ENCODE measurements at regions not wholly inside any gene's neighbourhood (a gene's known extent, or its start where the extent isn't known, plus 50 kb on each side); places are given as distances from the start of the nearest gene placed in this dataset.
"Not testable (repeated sequence)": the region's sequence is repeated elsewhere in the genome, so short reads cannot be mapped to it uniquely, and the experiment has no call there.

DNA sequence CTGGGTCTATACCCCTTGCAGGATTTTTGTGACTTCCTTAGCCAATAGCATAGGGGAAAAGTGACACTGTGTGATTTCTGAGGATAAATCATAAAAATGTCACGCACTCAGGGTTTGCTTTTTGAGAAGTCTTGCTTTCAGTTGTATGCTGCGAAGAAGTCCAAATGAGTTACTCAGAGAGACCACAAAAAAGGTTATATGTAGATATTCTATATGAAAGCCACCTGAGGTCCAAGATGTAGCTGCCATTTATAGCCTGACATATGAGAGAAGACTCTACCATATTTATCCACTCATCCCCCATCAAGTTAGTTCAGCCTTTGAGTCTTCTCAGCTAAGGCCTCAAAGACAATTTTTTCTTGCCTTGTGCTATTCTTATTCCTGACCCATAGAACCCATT, 488.3 kb upstream of the MAP2 start:
- DNase-seq (ENCODE audit: low read depth), result no peak

DNA sequence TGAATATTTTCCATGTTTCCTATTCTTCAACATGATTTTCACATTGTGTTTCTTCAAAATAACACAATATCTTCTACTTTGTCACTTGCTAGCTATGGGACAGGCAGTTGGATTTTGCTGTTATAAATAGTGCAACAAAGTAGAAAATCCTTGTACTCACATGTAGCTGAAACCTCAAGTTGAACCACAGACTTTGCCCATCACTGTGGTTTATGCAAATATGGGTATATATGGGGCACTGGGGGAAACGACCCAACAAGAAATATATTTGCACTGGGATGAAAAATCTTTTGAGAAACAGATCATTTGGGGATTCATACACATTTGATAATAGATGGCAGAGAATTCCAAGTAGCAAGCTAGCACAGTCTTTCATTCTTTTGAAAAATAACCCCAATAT, 486.3 kb upstream of the MAP2 start:
- no peak for DNase-seq (ENCODE audit: low read depth)

DNA sequence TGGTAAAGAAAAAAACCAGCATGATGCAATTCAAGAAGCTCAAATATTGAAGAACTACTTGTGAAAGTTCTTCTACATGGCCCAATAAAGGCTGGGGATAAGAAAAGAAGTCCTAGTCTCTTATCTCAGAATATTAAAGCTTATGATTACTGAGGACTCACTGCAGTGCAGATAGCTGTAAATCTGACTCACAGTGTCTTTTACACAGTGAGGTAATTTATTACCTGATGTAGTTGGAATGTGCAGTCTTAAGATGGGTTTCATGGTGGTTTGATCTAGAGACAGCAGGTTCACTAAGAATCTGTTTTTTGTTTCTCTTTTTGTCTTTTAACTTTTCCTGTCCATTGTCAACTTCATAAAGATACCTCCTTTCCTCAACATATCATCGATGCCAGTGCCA, 484.0 kb upstream of the MAP2 start:
- DNase-seq (ENCODE audit: low read depth), result no peak

DNA sequence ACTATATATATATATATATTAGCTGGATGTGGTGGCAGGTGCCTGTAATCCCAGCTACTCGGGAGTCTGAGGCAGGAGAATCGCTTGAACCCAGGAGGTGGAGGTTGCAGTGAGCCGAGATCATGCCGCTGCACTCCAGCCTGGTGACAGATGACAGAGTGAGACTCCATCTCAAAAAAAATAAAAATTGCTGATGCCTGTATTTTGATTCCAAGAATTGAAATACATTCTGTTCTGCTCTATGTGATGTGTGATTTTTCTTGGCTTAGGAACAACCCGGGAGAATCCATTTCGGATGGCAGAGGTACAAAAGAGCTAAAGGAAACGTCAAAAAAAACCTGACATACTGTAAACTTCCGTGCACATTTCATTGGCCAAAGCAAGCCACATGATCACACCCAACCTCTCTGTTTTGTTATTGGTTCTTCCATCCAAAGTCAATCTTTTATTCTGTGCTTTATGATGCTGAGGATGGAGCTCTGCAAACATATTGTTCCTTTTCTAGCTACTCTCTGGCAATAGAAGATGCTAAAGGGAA, 478.1 kb upstream of the MAP2 start:
- DNase-seq (ENCODE audit: low read depth), result no peak

DNA sequence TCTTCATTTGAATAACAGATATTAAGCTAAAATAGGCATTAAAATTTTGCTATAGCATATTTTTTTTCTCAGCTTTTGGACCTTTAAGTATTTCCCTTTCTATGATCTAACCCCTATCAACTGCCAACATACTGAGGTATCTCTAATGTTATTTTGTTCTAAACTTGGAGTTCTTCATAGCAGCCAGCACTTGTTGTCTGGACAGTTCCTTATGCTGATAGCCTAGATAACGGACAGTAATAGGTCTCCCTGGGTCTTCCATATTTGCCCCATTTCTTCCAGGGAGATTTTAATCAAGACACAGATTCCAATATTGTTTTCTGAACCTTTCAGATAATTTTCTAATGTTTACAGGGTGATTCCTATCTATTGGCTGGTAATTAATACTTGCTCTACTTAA, 475.8 kb upstream of the MAP2 start:
- DNase-seq (ENCODE audit: low read depth), result no peak

DNA sequence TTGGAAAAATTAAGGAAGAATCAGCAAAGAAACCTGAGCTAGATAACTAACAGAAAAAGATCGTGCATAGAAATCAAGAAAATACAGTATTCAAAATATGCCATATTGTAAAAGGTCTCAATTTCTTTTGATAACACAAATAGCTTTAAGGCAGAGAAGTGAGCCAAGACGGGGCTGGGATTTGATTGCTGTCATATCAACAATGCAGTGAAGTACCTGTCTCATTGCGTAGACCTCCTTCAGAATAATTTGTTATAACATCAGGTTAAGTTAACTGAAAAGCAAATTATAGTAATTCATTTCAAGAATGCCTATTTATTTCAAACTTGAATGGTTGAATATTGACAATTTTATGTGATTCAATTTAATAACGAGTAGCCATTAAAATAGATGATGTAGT, 453.8 kb upstream of the MAP2 start:
- DNase-seq (ENCODE audit: low read depth), result no peak

DNA sequence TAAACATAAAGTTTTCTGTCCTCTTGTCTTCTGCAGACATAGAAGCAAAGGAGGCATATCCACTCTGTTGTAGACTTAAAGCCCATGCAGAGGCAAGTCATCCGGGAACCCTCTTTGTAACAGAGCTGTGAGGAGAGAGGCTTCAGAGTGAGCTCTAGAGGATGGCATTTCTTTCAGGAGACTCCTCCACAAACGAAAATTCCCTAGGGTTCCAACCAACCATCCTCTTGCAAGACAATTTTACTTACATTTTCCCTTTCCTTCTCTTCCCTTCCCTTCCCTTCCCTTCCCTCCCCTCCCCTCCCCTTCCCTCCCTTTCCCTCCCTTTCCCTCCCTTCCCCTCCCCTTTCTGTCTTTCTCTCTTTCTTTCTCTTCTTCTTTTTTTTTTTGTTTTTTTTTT, 446.3 kb upstream of the MAP2 start:
- no peak for DNase-seq (ENCODE audit: low read depth)

DNA sequence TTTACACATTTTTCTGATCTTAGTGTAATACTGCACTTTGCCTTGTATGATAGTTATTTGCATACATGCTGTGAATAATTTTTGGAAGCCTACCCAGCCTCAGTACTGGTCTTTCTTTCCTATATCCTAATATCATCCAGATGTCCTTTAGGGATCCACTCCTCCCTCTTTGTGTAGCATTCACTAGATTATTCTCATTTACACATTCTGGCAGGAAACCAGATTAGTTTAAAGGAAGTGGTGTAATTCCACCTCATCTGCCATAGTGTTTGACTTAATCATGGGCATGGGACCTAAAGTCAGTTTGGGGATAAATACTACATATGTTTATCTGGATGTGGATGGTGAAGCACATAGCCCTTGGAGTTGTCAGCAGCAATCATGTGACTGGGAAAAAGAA, 444.9 kb upstream of the MAP2 start:
- DNase-seq (ENCODE audit: low read depth), result no peak

DNA sequence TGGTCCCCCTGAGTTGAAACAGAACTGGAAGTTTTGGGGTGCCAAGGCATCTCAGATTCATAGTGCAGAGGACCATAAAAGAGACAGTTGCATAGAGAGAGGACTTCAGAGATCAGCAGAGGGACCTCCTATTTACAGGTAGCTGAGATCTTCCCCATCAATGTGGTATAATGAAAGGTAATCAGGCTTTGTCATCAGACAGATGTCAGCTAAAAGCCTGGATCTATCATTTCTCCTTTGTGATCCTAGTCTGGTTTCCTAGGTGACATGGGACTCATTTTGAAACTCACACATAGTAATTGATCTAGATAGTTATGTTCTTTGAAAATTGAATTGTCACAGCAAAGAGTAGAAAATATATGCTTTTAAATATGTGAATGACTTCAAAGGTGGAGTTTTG, 443.5 kb upstream of the MAP2 start:
- DNase-seq (ENCODE audit: low read depth), result no peak

DNA sequence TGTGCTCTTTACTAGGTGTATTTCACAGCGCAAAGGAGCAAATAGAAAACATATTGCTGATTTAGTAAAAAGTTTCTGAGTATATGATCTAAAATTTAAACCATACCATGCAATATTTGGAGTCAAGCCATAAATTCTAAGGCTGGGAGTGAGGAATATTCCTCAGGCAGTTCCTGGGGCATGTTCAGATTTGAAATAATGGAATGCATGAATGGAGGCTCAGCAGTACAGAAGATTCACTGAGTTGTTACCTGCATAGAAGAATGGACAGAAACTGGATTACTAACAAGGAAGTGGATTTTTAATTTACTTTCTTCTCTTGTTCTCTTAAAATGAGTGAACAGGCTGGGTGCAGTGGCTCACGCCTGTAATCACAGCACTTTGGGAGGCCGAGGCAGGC, 441.0 kb upstream of the MAP2 start:
- no peak for DNase-seq (ENCODE audit: low read depth)

DNA sequence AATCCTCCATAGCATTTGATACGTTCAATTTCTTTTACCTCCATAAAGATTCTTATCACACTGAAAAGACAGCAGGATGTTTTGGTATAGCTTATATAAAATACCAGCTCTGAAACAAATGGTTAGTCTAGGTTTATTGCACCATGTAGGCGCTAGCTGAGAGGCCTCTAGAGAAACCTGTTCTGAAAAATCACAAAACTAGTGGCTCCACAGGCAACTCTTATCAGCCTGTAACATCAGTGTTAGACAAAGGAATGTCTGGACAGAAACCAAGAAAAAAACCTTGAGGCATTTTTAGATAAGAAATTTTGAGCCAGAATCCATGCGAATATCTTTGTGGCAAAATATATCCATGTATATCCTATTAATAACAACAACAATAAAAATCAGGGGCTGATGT, 440.4 kb upstream of the MAP2 start:
- no peak for DNase-seq (ENCODE audit: low read depth)

DNA sequence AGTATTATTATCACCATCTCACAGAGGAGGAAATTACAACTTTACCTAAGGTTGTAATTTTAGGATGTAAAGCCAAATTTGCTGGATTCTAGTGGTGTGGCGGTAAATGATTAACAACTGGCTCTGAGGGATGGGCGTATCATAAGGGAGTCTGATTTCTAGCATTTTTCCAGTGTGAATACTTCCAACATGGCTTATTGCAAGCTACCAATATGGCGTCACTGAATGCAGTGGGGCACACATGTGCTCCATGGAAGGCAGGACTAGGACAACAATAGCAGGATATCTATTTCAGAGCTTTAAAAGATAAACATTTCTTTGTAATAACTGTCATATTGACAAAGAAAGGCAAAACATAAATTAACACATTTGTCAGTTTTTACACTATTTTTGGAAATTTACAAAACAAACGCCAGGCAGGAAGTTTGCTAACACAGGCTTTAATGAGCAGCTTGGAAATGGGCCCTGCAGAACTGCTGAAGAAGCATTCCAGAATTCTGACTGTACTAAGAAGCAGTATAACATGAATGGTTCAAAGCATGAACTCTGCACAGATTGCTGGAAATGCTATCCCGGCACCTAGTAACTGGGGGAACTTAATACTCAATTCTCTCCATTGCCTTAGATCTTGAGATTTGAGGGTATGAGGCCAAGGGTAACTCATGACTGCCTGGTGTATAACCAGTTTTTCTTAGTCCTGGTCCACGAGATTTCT, 439.3 kb upstream of the MAP2 start:
- no peak for DNase-seq (ENCODE audit: low read depth)

DNA sequence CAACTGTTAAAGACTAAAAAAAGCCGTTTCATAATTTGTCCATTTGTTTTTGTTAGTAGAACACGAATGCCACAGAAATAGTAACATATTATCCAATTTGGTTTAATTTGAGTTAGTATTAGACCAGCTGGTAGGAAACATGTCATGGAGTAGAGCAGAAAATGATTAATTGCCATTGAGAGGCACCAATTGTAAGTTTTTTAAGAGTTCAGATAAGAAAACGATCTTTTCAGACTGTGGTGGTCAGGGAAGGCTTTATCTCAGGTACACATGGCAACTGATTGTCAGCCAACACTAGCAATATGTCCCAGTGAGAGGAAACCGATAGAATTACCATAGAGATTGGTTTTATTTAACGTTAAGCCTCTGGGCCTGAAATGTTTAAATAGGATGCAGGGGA, 438.2 kb upstream of the MAP2 start:
- no peak for DNase-seq (ENCODE audit: low read depth)

DNA sequence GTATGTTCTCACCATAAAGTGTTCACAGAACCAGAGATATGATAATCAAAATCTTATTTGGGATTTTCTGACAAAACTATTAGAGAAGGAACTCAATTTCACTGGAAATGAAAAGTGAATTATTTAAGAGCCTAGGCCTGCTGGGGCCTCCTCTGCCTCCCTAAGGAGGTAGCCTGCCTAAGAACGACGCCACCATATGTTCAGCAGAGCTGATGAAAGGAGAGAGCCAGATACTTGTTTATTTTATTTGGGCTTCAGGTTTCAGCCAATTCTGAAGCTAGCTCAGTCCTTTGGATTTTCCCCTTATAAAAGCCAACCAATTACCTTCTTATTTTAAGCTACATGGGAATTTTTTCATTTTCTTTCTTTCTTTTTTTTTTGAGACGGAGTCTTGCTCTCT, 433.1 kb upstream of the MAP2 start:
- no peak for DNase-seq (ENCODE audit: low read depth)

DNA sequence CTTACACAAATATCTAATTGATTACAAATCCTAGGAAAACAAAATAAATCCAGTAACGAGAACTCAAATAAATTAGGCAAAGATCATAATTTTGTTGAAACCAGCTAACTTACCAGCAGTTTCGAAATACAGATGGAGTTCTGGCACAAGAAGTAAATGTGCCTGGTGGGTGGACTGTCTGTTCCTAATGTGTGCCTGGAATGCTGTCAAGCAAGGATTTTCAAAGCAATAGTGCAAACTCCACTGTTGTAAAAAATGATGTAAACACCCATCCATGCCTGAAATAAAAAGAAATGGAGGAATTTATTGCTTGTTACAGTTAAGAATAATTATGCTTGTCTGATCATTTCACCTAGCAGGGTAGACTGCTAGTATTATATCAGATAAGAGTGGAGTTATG, 423.9 kb upstream of the MAP2 start:
- no peak for DNase-seq (ENCODE audit: low read depth)

DNA sequence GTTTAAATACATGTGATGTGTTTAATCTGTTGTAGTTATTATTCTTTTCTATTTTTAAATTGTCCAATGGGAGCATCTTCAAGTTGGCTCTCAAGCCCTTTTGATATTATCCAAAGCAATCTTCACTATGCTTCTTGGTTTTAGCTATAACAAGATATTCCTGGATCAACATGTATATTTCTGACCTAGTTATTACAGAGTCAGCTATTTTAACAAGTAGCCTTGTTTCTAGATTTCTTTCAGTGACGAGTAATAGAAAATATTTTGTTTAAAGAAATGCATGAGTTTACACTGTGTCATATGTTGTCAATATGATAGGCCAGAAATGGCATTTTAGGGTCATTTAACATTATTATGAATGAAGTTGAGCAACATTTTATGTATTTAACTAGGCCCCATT, 421.8 kb upstream of the MAP2 start:
- no peak for DNase-seq (ENCODE audit: low read depth)

DNA sequence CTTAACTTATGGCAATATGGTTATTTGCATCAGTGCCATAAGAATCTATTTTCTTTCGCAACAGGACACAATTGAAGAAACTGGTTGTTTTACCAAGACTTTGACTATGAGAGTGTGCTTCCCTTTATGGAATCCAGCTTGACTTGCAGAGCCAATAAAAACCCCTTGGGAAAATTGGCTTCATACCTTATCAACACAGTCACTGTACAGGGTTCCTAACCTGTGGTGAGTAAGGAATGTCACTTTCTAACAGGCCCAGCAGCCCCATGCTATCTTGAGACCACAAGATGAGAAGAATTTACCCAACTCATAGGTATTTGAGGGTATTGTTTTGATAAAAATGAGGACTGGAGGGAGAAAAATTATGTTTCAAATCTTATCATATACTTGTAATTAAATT, 418.5 kb upstream of the MAP2 start:
- no peak for DNase-seq (ENCODE audit: low read depth)

DNA sequence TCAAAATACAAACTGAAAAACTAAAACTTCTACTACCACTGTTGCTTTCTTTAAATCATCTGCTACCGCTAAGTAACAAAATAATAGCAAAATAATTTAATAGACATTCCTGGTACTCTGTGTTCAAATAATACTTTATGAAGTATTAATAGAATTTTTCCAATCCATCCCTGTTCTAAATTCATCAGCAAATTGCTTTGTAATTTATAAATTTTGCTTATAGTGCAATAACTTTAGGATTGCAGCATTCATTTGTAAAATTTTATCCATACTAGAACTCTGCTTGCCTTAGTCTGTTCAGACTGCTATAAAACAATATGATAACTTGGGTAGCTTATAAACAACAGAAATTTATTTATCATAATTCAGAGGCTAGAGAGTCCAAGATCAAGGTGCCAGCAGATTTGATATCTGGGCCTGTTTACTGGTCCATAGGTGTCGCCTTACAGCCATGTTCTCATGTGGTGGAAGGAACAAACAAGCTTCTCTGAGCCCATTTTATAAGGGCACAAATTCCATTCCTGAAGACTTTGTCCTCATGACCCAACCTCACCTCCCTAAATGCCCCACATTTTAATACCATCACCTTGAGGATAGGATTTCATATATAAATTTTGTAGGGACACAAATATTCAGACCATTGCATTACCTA, 415.1 kb upstream of the MAP2 start:
- no peak for DNase-seq (ENCODE audit: low read depth)

DNA sequence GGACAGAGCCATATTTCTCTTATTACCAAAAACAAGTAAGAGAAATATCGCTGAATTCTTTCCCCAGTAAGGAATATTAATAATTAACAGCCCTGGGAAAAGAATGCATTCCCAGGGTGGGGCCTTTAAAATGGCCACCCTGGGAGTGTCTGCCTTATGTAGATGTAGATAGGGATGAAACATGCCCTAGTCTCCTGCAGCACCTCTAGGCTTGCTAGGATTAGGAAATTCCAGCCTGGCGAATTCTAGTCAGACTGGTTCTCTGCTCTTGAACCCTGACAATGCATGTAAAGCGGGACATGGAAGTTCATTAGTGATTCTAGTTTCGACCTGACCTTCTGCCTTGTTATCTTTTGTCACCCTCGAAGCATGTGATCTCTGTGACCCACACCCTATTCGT, 405.2 kb upstream of the MAP2 start:
- not testable (repeated sequence) for DNase-seq (ENCODE audit: low read depth)

DNA sequence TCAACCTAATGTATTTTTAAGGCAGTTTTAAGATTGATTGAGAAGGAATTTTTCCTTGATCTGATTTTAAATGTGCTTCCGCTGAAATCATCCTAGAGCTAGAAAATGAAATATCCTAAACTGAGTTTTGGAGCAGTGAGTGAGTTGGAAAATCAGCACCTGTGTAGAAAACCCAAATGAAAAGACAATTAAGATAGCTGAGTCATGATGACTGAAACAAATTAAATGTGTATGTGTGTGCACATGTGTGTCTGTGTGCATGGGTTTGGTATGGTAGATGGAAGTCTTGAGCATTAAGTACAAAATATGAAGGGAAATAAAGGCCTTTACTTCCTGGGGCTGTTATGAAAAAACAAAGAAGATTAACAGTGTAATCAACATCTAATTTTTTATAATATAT, 394.6 kb upstream of the MAP2 start:
- DNase-seq (ENCODE audit: low read depth), result no peak

DNA sequence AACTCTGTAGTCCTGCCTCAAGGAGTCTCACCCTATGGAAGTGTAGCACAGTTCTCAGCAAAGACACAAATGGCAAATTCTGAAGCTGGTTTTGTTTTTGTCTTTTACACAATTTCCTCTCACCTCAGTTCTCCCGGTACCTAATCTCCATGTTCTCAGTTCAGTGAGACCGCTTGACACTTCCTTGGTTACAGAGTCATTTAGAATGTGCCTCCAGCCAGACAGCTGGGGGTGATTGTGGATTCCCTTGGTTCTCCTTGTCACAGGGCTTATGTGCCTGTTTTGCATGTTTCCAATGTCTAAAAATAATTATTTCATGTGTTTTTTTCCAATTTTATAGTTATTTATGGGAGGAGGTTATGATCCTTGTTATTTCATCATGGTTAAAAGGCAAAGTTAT, 379.5 kb upstream of the MAP2 start:
- no peak for DNase-seq (ENCODE audit: low read depth)

DNA sequence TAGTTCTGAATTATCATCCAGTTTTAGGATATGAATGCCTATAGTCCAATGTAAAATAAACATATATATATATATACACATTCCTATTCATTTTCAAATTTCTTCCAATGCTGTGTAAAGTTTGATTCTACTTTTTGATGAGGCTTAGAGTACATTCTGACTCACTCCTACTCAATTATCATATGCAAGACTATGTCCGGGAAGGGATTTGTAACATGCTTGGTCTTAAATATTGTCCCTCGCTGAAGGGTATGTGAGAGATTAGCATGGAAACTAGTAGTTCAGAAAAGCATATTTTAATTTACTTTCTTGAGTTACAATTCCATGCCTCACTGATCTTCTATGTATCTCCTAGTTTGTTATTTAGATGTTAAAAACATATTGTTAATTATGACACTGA, 377.7 kb upstream of the MAP2 start:
- no peak for DNase-seq (ENCODE audit: low read depth)

DNA sequence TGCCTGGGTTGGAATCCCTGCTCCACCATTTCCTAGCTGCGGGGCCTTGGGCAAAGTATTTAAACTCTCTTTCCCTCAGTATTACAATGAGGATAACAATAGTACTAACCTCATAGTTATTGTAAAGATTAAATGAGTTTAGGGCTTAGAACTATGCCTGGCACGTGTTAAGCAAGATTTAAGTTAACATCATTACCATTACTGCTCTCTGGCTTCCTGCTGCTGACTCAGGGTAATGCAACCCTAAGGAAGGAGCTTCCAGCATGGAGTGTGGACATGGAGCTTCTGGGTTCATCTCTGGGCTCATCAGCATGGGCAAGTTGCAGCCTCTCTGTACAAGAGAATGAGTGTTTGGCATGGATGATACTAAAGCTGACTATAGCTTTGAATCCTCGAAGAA, 374.2 kb upstream of the MAP2 start:
- no peak for DNase-seq (ENCODE audit: low read depth)

DNA sequence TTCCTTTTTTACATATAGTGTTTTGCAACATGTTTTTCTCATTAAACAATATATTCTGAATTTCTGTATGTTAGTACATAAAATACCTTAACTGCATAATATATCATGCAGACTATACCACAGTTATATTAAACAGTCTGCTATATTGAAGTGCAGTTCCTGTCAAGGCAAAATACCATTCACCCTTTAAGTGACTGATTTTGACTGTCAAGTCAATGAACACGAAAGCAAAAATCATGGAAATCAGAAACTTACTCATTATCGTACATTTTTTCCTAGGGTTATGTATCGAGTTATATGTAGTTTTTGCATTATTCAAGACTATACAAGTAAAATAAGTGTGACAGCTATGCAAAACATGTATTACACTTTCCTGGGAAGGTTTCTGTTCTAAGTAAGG, 361.6 kb upstream of the MAP2 start:
- DNase-seq (ENCODE audit: low read depth), result no peak
